Fibroblast of lung (primary cell): ENCODE measurements at regions not wholly inside any gene's neighbourhood (a gene's known extent, or its start where the extent isn't known, plus 50 kb on each side); places are given as distances from the start of the nearest gene placed in this dataset.
A peak's percentile ranks its signal among the peaks of the same experiment; 100 is the strongest.

Source experiments
- DNase-seq, 2 donors: peaks; one replicate each; pipeline versions ENCODE4 v3.0.0 to v3.0.0-alpha.2; 2010; ENCODE audit warnings: low read depth in 2 of 2
- H2AFZ ChIP-seq: 2 replicates; pipeline ENCODE4 v1.5.1; 2012; ENCODE audit warnings: low read length, control low read depth, inconsistent platforms
- H3K27ac ChIP-seq: 2 replicates; pipeline ENCODE4 v1.5.1; 2011; ENCODE audit warnings: low read length, control low read depth; ENCODE audit not compliant: insufficient read depth
- H3K27me3 ChIP-seq: 2 replicates; pipeline ENCODE4 v1.5.1; 2011; ENCODE audit warnings: mild to moderate bottlenecking, low read length; ENCODE audit not compliant: control insufficient read depth, insufficient read depth
- H3K36me3 ChIP-seq: 2 replicates; pipeline ENCODE4 v1.5.1; 2011; ENCODE audit warnings: low read length; ENCODE audit not compliant: control insufficient read depth, insufficient read depth
- H3K4me1 ChIP-seq: 2 replicates; pipeline ENCODE4 v1.5.1; 2011; ENCODE audit warnings: low read length; ENCODE audit not compliant: control insufficient read depth, insufficient read depth; ENCODE audit errors: extremely low read depth
- H3K4me2 ChIP-seq: 2 replicates; pipeline ENCODE4 v1.5.1; 2011; ENCODE audit warnings: low read length, control low read depth; ENCODE audit not compliant: insufficient read depth; ENCODE audit errors: extremely low read depth
- H3K4me3 ChIP-seq, 4 experiments: fragments of 200-600 bp in 1 of 4; sonication (generic) in 1 of 4; replicated peaks in 1 of 4; 2 replicates each; pipeline ENCODE4 v1.5.1; 2011 to 2016; ENCODE audit warnings: low read length in 4 of 4, low read depth in 3 of 4, mild to moderate bottlenecking in 3 of 4, control low read depth in 2 of 4, inconsistent platforms in 1 of 4, mixed read lengths in 1 of 4; ENCODE audit not compliant: insufficient read depth in 1 of 4; ENCODE audit errors: control extremely low read depth in 1 of 4
- H3K79me2 ChIP-seq: 2 replicates; pipeline ENCODE4 v1.5.1; 2012; ENCODE audit warnings: mild to moderate bottlenecking, low read length, inconsistent platforms; ENCODE audit not compliant: control insufficient read depth, insufficient read depth
- H3K9ac ChIP-seq: 2 replicates; pipeline ENCODE4 v1.5.1; 2011; ENCODE audit warnings: mild to moderate bottlenecking, low read length, control low read depth; ENCODE audit not compliant: insufficient read depth
- H3K9me3 ChIP-seq: 2 replicates; pipeline ENCODE4 v1.5.1; 2012; ENCODE audit warnings: low read depth, low read length; ENCODE audit not compliant: control insufficient read depth, insufficient read depth
- H4K20me1 ChIP-seq: 2 replicates; pipeline ENCODE4 v1.5.1; 2011; ENCODE audit warnings: low read length; ENCODE audit not compliant: control insufficient read depth, insufficient read depth; ENCODE audit errors: extremely low read depth
- CTCF ChIP-seq, 2 donors: IDR thresholded peaks in 1 of 2; conservative IDR thresholded peaks in 1 of 2; 1 replicate in 1 of 2; 2 replicates in 1 of 2; pipeline ENCODE4 v1.5.1; 2011 to 2012; ENCODE audit warnings: low read length in 2 of 2, control low read depth in 1 of 2, inconsistent platforms in 1 of 2, low read depth in 1 of 2, mild to moderate bottlenecking in 1 of 2
- EZH2 ChIP-seq: IDR thresholded peaks from 2 replicates; pipeline ENCODE4 v1.5.1; 2012; ENCODE audit warnings: low read length, control low read depth, mild to moderate bottlenecking; ENCODE audit errors: missing control alignments

- Histone ChIP-seq H3K4me3 (no peak overlapping the region), H3K27me3 (no peaks in the 10 kb centered on the region), H3K27ac (no peak overlapping the region), H3K79me2 (no peaks in the 10 kb centered on the region), H3K9ac (no peak overlapping the region), H3K4me2 (no peak overlapping the region), H3K36me3 (no peaks in the 10 kb centered on the region), H4K20me1 (no peaks in the 10 kb centered on the region), H2AFZ (no peak overlapping the region), H3K9me3 (no peaks in the 10 kb centered on the region), H3K4me1 (peaks cover 10% of the 10 kb centered on the region)
- DNase-seq = peak in 1 of 2 donors; percentile 25
- TF ChIP-seq EZH2 (no peak), CTCF (conservative IDR thresholded peaks at IDR 0.05 in 1 of 2, IDR thresholded peaks at IDR 0.05 in 1 of 2; ENCODE audit: low read depth in 1 of 2, low read length in 2 of 2) (no peak)
Observed at GRCh38 chr10:59075576-59075975, 100.9 kb upstream of the PHYHIPL start.

GRCh38 chr10:59077855-59078254 is 98.6 kb upstream of the PHYHIPL start:
- Histone ChIP-seq H4K20me1 (no peaks in the 10 kb centered on the region), H3K9ac (no peak overlapping the region), H3K9me3 (no peaks in the 10 kb centered on the region), H2AFZ (no peak overlapping the region), H3K27ac (no peak overlapping the region), H3K36me3 (no peaks in the 10 kb centered on the region), H3K79me2 (no peaks in the 10 kb centered on the region), H3K27me3 (no peaks in the 10 kb centered on the region), H3K4me2 (no peak overlapping the region), H3K4me3 (no peak overlapping the region), H3K4me1 (peaks cover 14% of the 10 kb centered on the region)
- no peak for TF ChIP-seq CTCF (conservative IDR thresholded peaks at IDR 0.05 in 1 of 2, IDR thresholded peaks at IDR 0.05 in 1 of 2; ENCODE audit: low read depth in 1 of 2, low read length in 2 of 2)
- no peak for TF ChIP-seq EZH2
- DNase-seq = no peak

GRCh38 chr10:59078978-59079377 is 97.5 kb upstream of the PHYHIPL start:
- peak overlapping the region; percentile 44 for H3K4me2 ChIP-seq

More at GRCh38 chr10:59078978-59079377, 97.5 kb upstream of the PHYHIPL start:
- H3K9ac ChIP-seq = no peak overlapping the region
- H3K27ac ChIP-seq = no peak overlapping the region
- no peak overlapping the region for H2AFZ ChIP-seq
- no peak for DNase-seq
- no peak for TF ChIP-seq CTCF (conservative IDR thresholded peaks at IDR 0.05 in 1 of 2, IDR thresholded peaks at IDR 0.05 in 1 of 2; ENCODE audit: low read depth in 1 of 2, low read length in 2 of 2)
- no peak for TF ChIP-seq EZH2
- H3K79me2 ChIP-seq = no peaks in the 10 kb centered on the region
- no peaks in the 10 kb centered on the region for H3K9me3 ChIP-seq
- no peaks in the 10 kb centered on the region for H3K36me3 ChIP-seq
- H3K4me1 ChIP-seq = peaks cover 14% of the 10 kb centered on the region
- no peaks in the 10 kb centered on the region for H4K20me1 ChIP-seq
- no peak overlapping the region for H3K4me3 ChIP-seq
- H3K27me3 ChIP-seq = no peaks in the 10 kb centered on the region
